HepG2 (cell line): ENCODE measurements at regions not wholly inside any gene's neighbourhood (a gene's known extent, or its start where the extent isn't known, plus 50 kb on each side); places are given as distances from the start of the nearest gene placed in this dataset.

Experiments
- CCAR2 ChIP-seq: fragments of 200-400 bp; formaldehyde crosslinking; optimal IDR thresholded peaks from 2 replicates; pipeline ENCODE3; 2018; ENCODE audit warnings: low read depth, mild to moderate bottlenecking, low read length, moderate library complexity
- E2F2 ChIP-seq: sonication (generic); formaldehyde crosslinking; IDR thresholded peaks from 2 replicates; pipeline ENCODE4 v1.4.0; 2020; ENCODE audit warnings: missing genetic modification reagents, borderline replicate concordance
- ELF3 ChIP-seq: IDR thresholded peaks from 2 replicates; pipeline ENCODE4 v1.6.1; 2016; ENCODE audit warnings: missing genetic modification reagents, missing compliant biosample characterization
- FOXP4 ChIP-seq: sonication (generic); formaldehyde crosslinking; IDR thresholded peaks from 2 replicates; pipeline ENCODE4 v1.4.0; 2020; ENCODE audit warnings: missing genetic modification reagents
- GATA4 ChIP-seq: sonication (generic); IDR thresholded peaks from 2 replicates; pipeline ENCODE4 v1.6.1; 2016; ENCODE audit warnings: antibody characterized with exemption, low read depth, borderline replicate concordance
- HOXD1 ChIP-seq: sonication (generic); formaldehyde crosslinking; IDR thresholded peaks from 2 replicates; pipeline ENCODE4 v1.5.0; 2020; ENCODE audit warnings: missing genetic modification reagents
- ISL2 ChIP-seq: sonication (generic); formaldehyde crosslinking; IDR thresholded peaks from 2 replicates; pipeline ENCODE4 v1.5.0; 2020; ENCODE audit warnings: missing genetic modification reagents
- RELA ChIP-seq: sonication (generic); formaldehyde crosslinking; IDR thresholded peaks from 2 replicates; pipeline ENCODE4 v1.4.0; 2020; ENCODE audit warnings: missing genetic modification reagents
- RERE ChIP-seq: IDR thresholded peaks from 2 replicates; pipeline ENCODE4 v1.6.1; 2016; ENCODE audit warnings: low read depth, missing genetic modification reagents, missing compliant biosample characterization
- SATB2 ChIP-seq: sonication (generic); formaldehyde crosslinking; IDR thresholded peaks from 2 replicates; pipeline ENCODE4 v1.5.0; 2020; ENCODE audit warnings: missing genetic modification reagents
- SMYD3 ChIP-seq: sonication (generic); formaldehyde crosslinking; IDR thresholded peaks from 2 replicates; pipeline ENCODE4 v1.8.1; 2023; ENCODE audit warnings: mild to moderate bottlenecking, missing genetic modification reagents
- STAT5B ChIP-seq: sonication (generic); formaldehyde crosslinking; IDR thresholded peaks from 2 replicates; pipeline ENCODE4 v1.4.0; 2020; ENCODE audit warnings: missing genetic modification reagents
- ZC3H13 ChIP-seq: sonication (generic); formaldehyde crosslinking; IDR thresholded peaks from 2 replicates; pipeline ENCODE4 v1.8.1; 2023; ENCODE audit warnings: mild to moderate bottlenecking, missing genetic modification reagents, moderate library complexity
- ZMYM4 ChIP-seq: sonication (generic); formaldehyde crosslinking; IDR thresholded peaks from 2 replicates; pipeline ENCODE4 v1.8.1; 2023; ENCODE audit warnings: mild to moderate bottlenecking, missing genetic modification reagents
- ZNF3 ChIP-seq: IDR thresholded peaks from 2 replicates; pipeline ENCODE4 v1.7.0; 2017; ENCODE audit warnings: inconsistent platforms
- ZNF354B ChIP-seq: sonication (generic); formaldehyde crosslinking; IDR thresholded peaks from 2 replicates; pipeline ENCODE4 v1.8.0; 2022; ENCODE audit warnings: mild to moderate bottlenecking, missing genetic modification reagents
- ZNF710 ChIP-seq: sonication (generic); formaldehyde crosslinking; IDR thresholded peaks from 2 replicates; pipeline ENCODE4 v1.5.0; 2020; ENCODE audit warnings: mild to moderate bottlenecking, missing genetic modification reagents, borderline replicate concordance
- ZSCAN31 ChIP-seq: sonication (generic); formaldehyde crosslinking; IDR thresholded peaks from 2 replicates; pipeline ENCODE4 v1.5.0; 2020; ENCODE audit warnings: low read depth, mild to moderate bottlenecking, missing genetic modification reagents

GRCh38 chr2:131682122-131682944 lies 154.6 kb downstream of the CCDC74A start (continued):
- TF ChIP-seq HOXD1 (CRISPR knock-in tag) (peak; percentile 48; the same call in 1 of the 2 replicates), ISL2 (CRISPR knock-in tag) (peak; percentile 66), FOXP4 (CRISPR knock-in tag) (peak; percentile 39; the same call in 1 of the 2 replicates), ZNF354B (peak; percentile 65; the same call in 1 of the 2 replicates), STAT5B (CRISPR knock-in tag) (no peak), RELA (CRISPR knock-in tag) (no peak), CCAR2 (no peak), SMYD3 (no peak), ZNF710 (CRISPR knock-in tag) (peak; percentile 75; the same call in 1 of the 2 replicates), ELF3 (CRISPR knock-in tag) (peak; percentile 83), GATA4 (peak; percentile 78; the same call in 1 of the 2 replicates), RERE (CRISPR knock-in tag) (no peak), ZC3H13 (CRISPR knock-in tag) (no peak), ZSCAN31 (CRISPR knock-in tag) (peak; percentile 82; the same call in 1 of the 2 replicates), ZMYM4 (CRISPR knock-in tag) (peak; percentile 63), SATB2 (CRISPR knock-in tag) (peak; percentile 94; the same call in 1 of the 2 replicates), E2F2 (CRISPR knock-in tag) (peak; percentile 65; the same call in 1 of the 2 replicates), ZNF3 (CRISPR knock-in tag) (no peak)
